T47D (cell line): ENCODE measurements at regions not wholly inside any gene's neighbourhood (a gene's known extent, or its start where the extent isn't known, plus 50 kb on each side); places are given as distances from the start of the nearest gene placed in this dataset.
"Not testable (repeated sequence)": the region's sequence is repeated elsewhere in the genome, so short reads cannot be mapped to it uniquely, and the experiment has no call there.

Experiments
- DNase-seq, 2 experiments: peaks; one replicate each; pipeline versions ENCODE4 v3.0.0 to v3.0.0-alpha.2; 2011 to 2012; ENCODE audit warnings: low read depth in 1 of 2, low spot score in 1 of 2
- JUND ChIP-seq: IDR thresholded peaks from 2 replicates; pipeline ENCODE4 v1.6.1; 2012; ENCODE audit warnings: low read depth
- in situ Hi-C: cut with HindIII; loops from 2 replicates; pipeline ENCODE4 v1.10.0; 2016; ENCODE audit warnings: low sequenced_read_pairs, low pct_unique_long_range_greater_than_20kb

DNA sequence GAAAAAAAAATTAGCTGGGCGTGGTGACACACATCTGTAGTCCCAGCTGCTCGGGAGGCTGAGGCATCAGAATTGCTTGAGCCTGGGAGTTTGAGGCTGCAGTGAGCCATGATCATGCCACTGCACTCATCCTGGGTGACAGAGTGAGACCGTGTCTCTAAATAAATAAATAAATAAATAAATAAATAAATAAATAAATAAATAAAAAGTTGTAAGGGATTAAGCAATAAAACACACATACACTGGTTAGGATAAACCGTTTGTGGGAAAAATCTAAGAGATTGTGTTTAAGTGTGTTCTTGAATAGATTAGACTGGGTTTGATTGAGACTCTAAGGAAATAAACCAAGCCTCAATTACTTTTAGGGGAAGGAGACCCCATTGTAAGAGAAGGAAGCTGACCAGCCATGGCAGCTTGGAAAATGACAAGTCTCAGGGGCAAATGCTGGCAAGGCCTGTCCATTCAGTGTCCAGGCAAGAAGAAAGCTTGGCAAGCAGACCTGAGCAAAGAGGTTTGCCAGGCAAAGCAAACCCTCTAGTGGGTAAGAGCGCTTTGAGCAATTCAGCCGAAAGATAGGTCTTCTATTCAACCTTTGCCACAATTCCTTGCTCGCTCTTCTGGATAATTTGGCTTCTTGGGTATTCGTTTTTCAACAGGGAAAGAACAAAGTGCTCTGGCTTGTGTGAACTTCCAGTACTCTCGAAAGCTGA is 106.9 kb upstream of the SERBP1 start:
- DNase-seq = no peak
- in situ Hi-C loops = no loop called here
- no peak for TF ChIP-seq JUND

DNA sequence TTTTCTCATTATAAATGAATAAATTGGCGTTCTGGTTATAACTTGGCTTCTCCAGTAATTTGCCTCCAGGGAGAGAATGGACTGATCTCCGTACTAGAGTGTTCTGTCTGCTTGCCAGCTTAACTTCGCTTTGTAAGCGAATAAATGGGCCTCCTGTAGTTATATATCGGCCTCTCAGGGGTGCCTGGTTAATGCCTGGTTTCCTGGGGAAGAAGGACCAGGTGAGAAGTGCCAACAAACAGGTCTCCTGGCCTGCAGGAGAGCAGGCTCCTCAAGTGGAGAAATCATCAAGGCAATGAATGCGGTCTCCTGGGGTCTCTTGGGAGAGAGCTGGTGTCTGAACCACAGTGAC is 107.4 kb upstream of the SERBP1 start:
- in situ Hi-C loops = no loop called here
- no peak for TF ChIP-seq JUND
- no peak for DNase-seq

DNA sequence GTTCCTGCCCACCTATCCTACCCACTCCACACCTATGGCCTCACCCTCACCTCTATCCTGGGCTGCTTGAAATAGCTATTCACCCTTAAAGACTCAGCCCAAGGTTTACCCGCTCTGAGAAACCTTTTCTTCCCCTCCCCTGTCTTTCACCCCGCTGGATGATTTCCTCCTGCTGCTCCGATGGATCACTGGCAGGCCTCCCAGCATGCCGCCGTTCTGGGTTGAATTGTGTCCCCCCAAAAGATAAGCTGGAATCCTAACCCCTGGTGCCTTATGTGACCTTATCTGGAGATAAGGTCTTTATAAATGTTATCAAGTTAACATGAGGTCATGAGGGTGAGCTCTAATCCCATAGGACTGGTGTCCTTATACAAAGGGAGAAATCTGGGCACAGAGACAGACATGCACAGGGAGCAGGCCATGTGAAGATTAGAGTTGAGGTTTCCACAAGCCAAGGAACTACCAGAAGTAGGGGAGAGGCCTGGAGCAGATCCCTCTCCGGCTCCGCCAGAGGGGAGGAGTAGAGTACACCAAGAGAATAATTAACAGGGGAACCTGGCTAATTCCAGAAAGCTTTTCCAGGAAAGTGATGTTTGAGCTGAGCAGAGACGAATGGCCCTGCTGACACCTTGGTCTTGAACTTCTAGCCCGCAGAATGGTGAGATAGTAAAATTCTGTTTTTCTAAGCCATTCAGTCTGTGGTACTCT is 110.0 kb upstream of the SERBP1 start:
- no peak for TF ChIP-seq JUND
- in situ Hi-C loops = no loop called here
- no peak for DNase-seq

DNA sequence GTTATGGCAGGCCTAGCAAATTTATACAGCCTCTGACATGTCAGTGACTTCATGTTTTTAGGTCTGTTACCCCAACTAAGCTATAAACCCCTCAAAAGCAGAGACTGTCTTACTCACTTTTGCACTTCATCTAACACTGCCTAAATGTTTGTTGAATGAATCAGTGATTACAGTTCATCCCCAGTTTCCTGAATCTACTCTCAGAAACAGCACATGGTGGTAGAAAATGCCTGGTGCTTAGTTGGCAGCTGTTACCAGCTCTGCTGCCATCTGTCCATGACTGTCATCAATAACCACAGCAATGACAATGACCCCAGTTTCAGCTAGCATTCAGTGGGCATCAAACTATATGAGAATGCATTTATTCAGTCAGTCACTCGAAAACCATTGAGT is 110.5 kb upstream of the SERBP1 start:
- in situ Hi-C loops = no loop called here
- TF ChIP-seq JUND = no peak
- no peak for DNase-seq

DNA sequence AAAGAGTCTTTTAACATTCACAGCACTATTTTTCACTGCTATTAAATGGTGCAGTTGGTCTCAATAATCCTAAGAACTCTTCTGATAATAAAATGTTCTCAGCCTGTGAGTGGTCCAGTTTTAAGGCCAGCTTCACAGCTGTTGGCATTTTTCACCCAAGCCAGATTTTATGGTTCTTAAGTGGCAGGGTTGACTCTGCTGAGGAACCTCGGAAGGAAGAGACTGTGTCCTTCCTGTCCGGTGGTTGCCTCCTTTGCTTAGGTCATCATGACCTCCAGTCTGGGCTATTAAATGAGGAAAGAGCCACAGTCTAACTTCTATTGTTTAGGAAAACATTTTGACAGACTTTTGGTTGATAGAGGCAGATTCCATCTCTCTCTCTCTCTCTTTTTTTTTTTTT is 112.5 kb upstream of the SERBP1 start:
- in situ Hi-C loops = no loop called here
- DNase-seq = no peak
- no peak for TF ChIP-seq JUND

DNA sequence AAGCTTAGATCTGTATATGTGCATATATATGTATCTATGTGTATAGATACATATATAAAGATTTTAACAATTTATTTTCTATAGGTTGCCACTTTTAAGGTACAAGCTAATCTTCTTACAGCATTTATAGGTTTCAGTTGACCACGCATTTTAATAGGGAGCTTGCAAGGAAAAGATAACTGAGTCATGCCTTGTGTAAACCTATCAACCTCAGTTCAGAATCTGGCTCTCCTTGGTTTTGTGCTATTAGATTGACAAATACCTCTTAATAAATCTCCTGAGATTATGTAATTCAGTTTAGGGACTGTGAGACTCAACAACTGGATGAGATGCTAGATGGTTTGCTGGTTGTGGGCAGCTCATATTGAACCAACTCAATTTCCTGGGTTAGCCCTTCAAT is 114.7 kb upstream of the SERBP1 start:
- in situ Hi-C loops = no loop called here
- TF ChIP-seq JUND = no peak
- no peak for DNase-seq

DNA sequence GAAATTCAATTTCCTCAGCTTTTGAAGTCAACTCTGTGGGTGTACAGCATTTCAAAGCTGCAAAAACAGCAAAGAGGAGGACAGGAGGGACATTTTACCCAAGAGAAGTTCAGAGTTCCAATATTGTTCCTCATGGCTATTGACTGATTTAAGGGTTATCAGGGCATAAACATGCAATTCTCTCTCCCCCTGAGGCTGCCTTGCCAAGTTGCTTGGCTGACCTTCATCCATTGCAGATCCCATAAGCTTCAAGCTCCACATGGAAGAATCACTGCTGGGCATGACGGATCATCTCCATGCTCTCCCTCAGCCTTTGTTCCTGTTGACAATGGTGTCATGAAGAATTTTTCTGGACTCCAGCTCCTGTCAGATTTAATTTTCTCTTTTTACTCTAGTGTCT is 115.2 kb upstream of the SERBP1 start:
- TF ChIP-seq JUND = no peak

DNA sequence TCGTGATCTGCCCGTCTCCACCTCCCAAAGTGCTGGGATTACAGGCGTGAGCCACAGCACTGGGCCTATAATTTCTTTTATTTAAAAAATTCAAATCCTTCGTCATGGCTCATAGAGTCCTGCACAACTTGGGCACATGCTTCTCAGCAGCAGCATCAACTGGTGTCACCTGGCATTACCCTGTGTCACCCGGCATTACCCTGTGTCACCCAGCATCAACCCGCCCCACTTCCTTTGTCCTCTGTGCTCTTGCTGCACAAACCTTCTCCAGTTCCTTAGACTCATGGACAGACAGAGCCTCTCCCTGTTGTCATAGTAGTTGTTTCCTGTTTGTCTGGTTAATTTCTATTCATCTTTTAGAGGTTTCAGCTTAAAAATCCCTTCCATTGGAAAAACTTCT is 121.2 kb upstream of the SERBP1 start:
- no peak for DNase-seq
- in situ Hi-C loops = no loop called here
- TF ChIP-seq JUND = no peak

More for the DNA sequence above, 115.2 kb upstream of the SERBP1 start:
- no peak for DNase-seq
- in situ Hi-C loops = no loop called here

DNA sequence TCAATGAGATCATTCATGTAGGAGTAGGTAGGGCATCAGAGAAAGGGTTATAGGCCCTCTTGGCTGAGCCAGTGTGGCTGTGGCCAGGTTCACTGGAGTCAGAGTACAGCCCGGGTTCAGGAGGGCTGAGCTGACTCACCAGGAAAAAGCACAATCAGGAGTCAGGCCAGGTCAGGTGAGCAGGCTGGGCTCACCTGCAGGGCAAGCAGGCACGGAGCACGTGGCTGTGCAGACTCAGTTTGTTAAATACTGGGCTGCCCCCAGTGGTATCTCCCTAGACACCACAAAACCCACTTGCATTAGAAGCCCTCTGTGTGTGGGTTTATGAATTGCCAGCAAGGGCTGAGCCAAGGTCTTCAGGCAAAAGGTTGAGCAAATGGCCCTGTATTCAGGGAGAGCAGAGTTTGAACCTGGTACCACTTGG is 122.1 kb upstream of the SERBP1 start:
- no peak for TF ChIP-seq JUND
- in situ Hi-C loops = no loop called here
- no peak for DNase-seq

DNA sequence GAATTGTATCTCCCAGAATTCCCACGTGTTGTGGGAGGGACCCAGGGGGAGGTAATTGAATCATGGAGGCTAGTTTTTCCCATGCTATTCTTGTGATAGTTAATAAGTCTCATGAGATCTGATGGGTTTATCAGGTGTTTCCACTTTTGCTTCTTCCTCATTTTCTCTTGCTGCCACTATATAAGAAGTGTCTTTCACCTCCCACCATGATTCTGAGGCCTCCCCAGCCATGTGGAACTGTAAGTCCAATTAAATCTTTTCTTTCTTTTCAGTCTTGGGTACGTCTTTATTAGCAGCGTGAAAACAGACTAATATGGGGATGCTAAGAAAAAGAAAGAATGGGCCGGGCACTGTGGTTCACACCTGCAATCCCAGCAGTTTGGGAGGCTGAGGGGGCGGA is 124.0 kb upstream of the SERBP1 start:
- in situ Hi-C loops, DNase-seq: not testable (repeated sequence)

DNA sequence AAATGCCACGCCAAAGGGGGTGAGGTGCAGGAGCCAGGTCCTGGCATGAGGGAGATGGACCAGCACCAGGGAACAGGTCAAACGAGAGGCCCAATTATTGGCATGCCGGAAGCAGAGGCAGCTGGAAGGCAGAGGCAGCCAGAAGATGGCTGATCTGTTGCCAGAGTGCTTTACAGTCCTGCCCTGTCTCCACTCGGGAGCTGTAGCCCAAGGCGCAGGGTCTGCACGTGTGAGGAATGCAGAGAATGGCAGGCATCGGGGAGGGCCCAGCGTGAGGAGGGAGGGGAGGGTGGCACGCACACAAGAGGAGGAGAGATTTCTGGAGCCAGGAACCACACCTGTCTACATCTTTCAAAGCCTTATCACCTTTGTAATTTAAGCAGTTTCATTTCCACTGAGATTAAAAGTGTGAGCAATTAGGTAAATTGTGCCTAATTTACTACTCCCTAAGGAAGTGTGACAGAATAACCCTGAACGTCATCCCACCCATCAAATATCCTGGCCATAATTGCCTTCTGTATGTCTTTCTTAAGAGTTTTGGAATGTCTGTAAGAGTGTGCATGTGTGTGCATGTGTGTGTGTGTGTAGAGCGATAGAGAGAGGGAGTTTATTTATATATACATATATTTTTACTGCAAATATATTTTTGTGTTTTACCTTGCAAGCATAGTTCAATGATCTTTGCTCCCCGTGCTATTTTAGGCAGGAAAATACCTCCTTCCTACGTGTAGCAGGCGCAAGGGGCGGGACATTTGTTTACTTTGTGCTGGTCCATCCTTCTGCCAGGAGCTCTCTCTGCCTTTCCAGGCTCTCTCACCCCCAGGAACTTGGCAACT is 125.5 kb upstream of the SERBP1 start:
- in situ Hi-C loops = no loop called here
- DNase-seq = no peak
- TF ChIP-seq JUND = no peak

DNA sequence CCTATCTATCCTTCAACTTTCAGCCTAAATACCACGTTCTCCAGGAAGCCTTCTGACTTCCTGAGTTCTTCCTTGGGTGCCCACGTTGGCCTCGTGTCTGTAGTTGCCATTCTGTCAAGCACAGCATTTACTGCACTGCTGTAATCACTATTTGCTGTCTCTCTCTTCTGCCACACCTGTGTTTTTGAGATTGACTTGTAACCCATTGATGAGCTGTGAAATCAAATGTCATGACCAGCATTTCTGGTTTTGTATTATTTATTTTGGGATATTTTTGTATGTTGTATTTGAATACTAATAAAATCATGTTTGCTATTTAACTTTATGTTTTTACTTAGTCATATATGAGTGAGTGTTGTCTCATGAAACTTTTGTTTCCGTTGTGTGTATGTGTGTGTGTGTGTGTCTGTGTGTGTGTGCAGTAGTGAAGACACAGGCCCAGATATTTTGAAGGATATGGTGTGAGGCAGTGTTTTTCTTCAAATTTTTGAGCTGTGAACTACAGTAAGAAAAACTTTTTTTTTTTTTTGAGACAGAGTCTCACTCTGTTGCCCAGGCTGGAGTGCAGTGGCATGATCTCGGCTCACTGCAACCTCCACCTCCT is 126.2 kb upstream of the SERBP1 start:
- TF ChIP-seq JUND = no peak
- in situ Hi-C loops = no loop called here
- no peak for DNase-seq
